GM23338 (cell line): ENCODE measurements at regions not wholly inside any gene's neighbourhood (a gene's known extent, or its start where the extent isn't known, plus 50 kb on each side); places are given as distances from the start of the nearest gene placed in this dataset.
A peak's percentile ranks its signal among the peaks of the same experiment; 100 is the strongest.

ENCODE experiments used
- ATAC-seq: fragments of 200-7000 bp; cut with Tn5 transposase; 3 replicates; pipeline ENCODE4 v1.9.1; 2020
- DNase-seq: peaks from one replicate; pipeline ENCODE4 v3.0.0-alpha.2; 2015; ENCODE audit warnings: low spot score
- H2AFZ ChIP-seq: fragments of 200-600 bp; sonication (generic); 2 replicates; pipeline ENCODE4 v1.8.0; 2016; ENCODE audit warnings: antibody characterized with exemption, mild to moderate bottlenecking, moderate library complexity
- H3F3A ChIP-seq: fragments of 200-600 bp; sonication (generic); replicated peaks from 2 replicates; pipeline ENCODE4 v1.8.0; 2017; ENCODE audit warnings: antibody characterized with exemption, mixed run types, low read depth
- H3K27ac ChIP-seq: fragments of 200-600 bp; sonication (generic); 2 replicates; pipeline ENCODE4 v1.6.1; 2016; ENCODE audit warnings: low read depth
- H3K27me3 ChIP-seq: fragments of 200-600 bp; sonication (generic); 2 replicates; pipeline ENCODE4 v1.8.0; 2016; ENCODE audit warnings: mild to moderate bottlenecking, mixed run types, moderate library complexity; ENCODE audit not compliant: insufficient read depth
- H3K36me3 ChIP-seq: fragments of 200-600 bp; sonication (generic); 2 replicates; pipeline ENCODE4 v1.8.0; 2016; ENCODE audit warnings: mild to moderate bottlenecking; ENCODE audit not compliant: insufficient read depth
- H3K4me1 ChIP-seq: fragments of 200-600 bp; sonication (generic); 2 replicates; pipeline ENCODE4 v1.8.0; 2016; ENCODE audit warnings: mild to moderate bottlenecking, moderate library complexity; ENCODE audit not compliant: insufficient read depth
- H3K4me2 ChIP-seq: fragments of 200-600 bp; sonication (generic); 2 replicates; pipeline ENCODE4 v1.7.1; 2017; ENCODE audit warnings: mixed run types
- H3K4me3 ChIP-seq: fragments of 200-600 bp; sonication (generic); 2 replicates; pipeline ENCODE4 v1.6.1; 2016; ENCODE audit warnings: mixed run types
- H3K79me2 ChIP-seq: fragments of 200-600 bp; sonication (generic); replicated peaks from 2 replicates; pipeline ENCODE4 v1.8.0; 2017; ENCODE audit warnings: mild to moderate bottlenecking; ENCODE audit not compliant: insufficient read depth
- H3K9me2 ChIP-seq: fragments of 200-600 bp; sonication (generic); 2 replicates; pipeline ENCODE4 v1.8.0; 2017; ENCODE audit not compliant: insufficient read depth
- H4K20me1 ChIP-seq: fragments of 200-600 bp; sonication (generic); replicated peaks from 2 replicates; pipeline ENCODE4 v1.8.0; 2017; ENCODE audit warnings: mild to moderate bottlenecking; ENCODE audit not compliant: insufficient read depth
- H3K27ac Mint-ChIP-seq: 2 replicates; pipeline ENCODE4 v1.8.0; 2020; ENCODE audit warnings: inconsistent platforms, mild to moderate bottlenecking, moderate library complexity, mixed read lengths
- H3K27me3 Mint-ChIP-seq: 3 replicates; pipeline ENCODE4 v1.8.0; 2022; ENCODE audit warnings: low read depth, mild to moderate bottlenecking, moderate library complexity, mixed read lengths, inconsistent platforms; ENCODE audit not compliant: insufficient read depth, poor library complexity
- H3K36me3 Mint-ChIP-seq: 3 replicates; pipeline ENCODE4 v1.8.0; 2021; ENCODE audit warnings: low read depth, mild to moderate bottlenecking, inconsistent platforms, moderate library complexity, mixed read lengths
- H3K4me1 Mint-ChIP-seq: 3 replicates; pipeline ENCODE4 v1.8.0; 2020; ENCODE audit warnings: mild to moderate bottlenecking, inconsistent platforms, mixed read lengths
- H3K4me3 Mint-ChIP-seq: 3 replicates; pipeline ENCODE4 v1.8.0; 2021; ENCODE audit warnings: moderate library complexity, mild to moderate bottlenecking, inconsistent platforms, mixed read lengths
- H3K9me3 Mint-ChIP-seq: 3 replicates; pipeline ENCODE4 v1.8.0; 2020; ENCODE audit warnings: moderate library complexity, mild to moderate bottlenecking, inconsistent platforms, mixed read lengths
- CREB1 ChIP-seq: fragments of 250-450 bp; sonication (Bioruptor Pico); IDR thresholded peaks from 2 replicates; pipeline ENCODE4 v1.5.0; 2020; ENCODE audit warnings: low read depth, mild to moderate bottlenecking, moderate library complexity
- EZH2 ChIP-seq: fragments of 200-600 bp; sonication (generic); IDR thresholded peaks from one replicate; pipeline ENCODE4 v1.8.0; 2017; ENCODE audit warnings: antibody characterized with exemption, mild to moderate bottlenecking, low read depth; ENCODE audit not compliant: unreplicated experiment
- EZH2phosphoT487 ChIP-seq: fragments of 200-600 bp; sonication (generic); IDR thresholded peaks from one replicate; pipeline ENCODE4 v1.8.1; 2018; ENCODE audit warnings: antibody characterized with exemption; ENCODE audit not compliant: unreplicated experiment
- JUNB ChIP-seq: IDR thresholded peaks from one replicate; pipeline ENCODE4 v1.6.1; 2016; ENCODE audit warnings: antibody characterized with exemption; ENCODE audit not compliant: unreplicated experiment
- NANOG ChIP-seq: IDR thresholded peaks from 2 replicates; pipeline ENCODE4 v1.6.1; 2016; ENCODE audit warnings: antibody characterized with exemption, borderline replicate concordance
- POLR2AphosphoS5 ChIP-seq: IDR thresholded peaks from 2 replicates; pipeline ENCODE4 v1.6.1; 2016; ENCODE audit warnings: antibody characterized with exemption, low read depth
- STAT1 ChIP-seq: IDR thresholded peaks from one replicate; pipeline ENCODE4 v1.6.1; 2016; ENCODE audit warnings: antibody characterized with exemption; ENCODE audit not compliant: unreplicated experiment
- ZNF114 ChIP-seq: fragments of 250-450 bp; sonication (Bioruptor Pico); IDR thresholded peaks from 2 replicates; pipeline ENCODE4 v1.5.0; 2020; ENCODE audit warnings: mild to moderate bottlenecking, moderate library complexity
- ZNF331 ChIP-seq: fragments of 250-450 bp; sonication (Bioruptor Pico); IDR thresholded peaks from 2 replicates; pipeline ENCODE4 v1.5.0; 2020; ENCODE audit warnings: low read depth, mild to moderate bottlenecking, moderate library complexity
- ZNF462 ChIP-seq: fragments of 250-450 bp; sonication (Bioruptor Pico); IDR thresholded peaks from 2 replicates; pipeline ENCODE4 v1.5.0; 2020; ENCODE audit warnings: mild to moderate bottlenecking, moderate library complexity
- TF ChIP-seq, protein P1 (sequence below): IDR thresholded peaks from 2 replicates; pipeline ENCODE4 v1.6.1; 2016; ENCODE audit warnings: antibody characterized with exemption

DNA sequence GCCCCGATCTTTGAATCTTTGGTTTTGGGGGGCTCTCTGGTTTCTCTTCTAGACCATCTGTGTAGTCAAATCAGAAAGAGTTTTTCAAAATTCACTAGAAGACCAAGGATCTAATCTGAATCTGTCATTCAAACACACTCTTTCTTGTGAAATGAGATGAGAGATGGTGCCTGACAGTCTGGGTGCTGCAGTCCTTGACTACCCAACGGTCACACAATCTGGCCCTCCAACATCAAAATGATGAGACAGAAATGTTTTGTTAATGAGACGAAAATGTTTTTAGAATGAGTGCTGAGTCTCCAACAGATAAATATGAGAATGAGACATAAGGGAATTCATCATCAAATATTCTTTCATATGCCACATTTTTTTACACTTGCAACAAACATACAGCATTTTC is 695.7 kb upstream of the USP15 start (continued):
- TF ChIP-seq ZNF462 (no peak), CREB1 (no peak), JUNB (no peak), POLR2AphosphoS5 (no peak), EZH2 (no peak), ZNF331 (CRISPR knock-in tag) (no peak), EZH2phosphoT487 (no peak), NANOG (no peak), STAT1 (no peak)
- TF ChIP-seq, protein P1, sequence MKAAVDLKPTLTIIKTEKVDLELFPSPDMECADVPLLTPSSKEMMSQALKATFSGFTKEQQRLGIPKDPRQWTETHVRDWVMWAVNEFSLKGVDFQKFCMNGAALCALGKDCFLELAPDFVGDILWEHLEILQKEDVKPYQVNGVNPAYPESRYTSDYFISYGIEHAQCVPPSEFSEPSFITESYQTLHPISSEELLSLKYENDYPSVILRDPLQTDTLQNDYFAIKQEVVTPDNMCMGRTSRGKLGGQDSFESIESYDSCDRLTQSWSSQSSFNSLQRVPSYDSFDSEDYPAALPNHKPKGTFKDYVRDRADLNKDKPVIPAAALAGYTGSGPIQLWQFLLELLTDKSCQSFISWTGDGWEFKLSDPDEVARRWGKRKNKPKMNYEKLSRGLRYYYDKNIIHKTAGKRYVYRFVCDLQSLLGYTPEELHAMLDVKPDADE = no peak

- Mint-ChIP-seq H3K4me3 (no peak overlapping the region), H3K4me1 (peaks cover 39% of the 10 kb centered on the region), H3K27ac (peak overlapping the region; percentile 3), H3K27me3 (peaks cover 8% of the 10 kb centered on the region), H3K36me3 (no peaks in the 10 kb centered on the region; the same call in 2 of the 3 replicates), H3K9me3 (no peaks in the 10 kb centered on the region; the same call in 2 of the 3 replicates)
- no peak overlapping the region for H3K4me3 ChIP-seq
- no peaks in the 10 kb centered on the region for H3K27me3 ChIP-seq
- H3K36me3 ChIP-seq = no peaks in the 10 kb centered on the region
- no peak overlapping the region for H3K4me2 ChIP-seq
- no peak overlapping the region for H2AFZ ChIP-seq
- peak; percentile 92 for ATAC-seq
- H3K4me1 ChIP-seq = peaks cover 33% of the 10 kb centered on the region
- H3F3A ChIP-seq = no peaks in the 10 kb centered on the region
- DNase-seq = peak; percentile 61
- no peaks in the 10 kb centered on the region for H3K79me2 ChIP-seq
- no peaks in the 10 kb centered on the region for H3K9me2 ChIP-seq
- H4K20me1 ChIP-seq = no peaks in the 10 kb centered on the region
- no peak overlapping the region for H3K27ac ChIP-seq
- TF ChIP-seq CREB1 (no peak), STAT1 (no peak), ZNF114 (no peak)
Measured at GRCh38 chr12:61566183-61566582, 694.0 kb upstream of the USP15 start.
